H9 (cell line): ENCODE measurements at regions not wholly inside any gene's neighbourhood (a gene's known extent, or its start where the extent isn't known, plus 50 kb on each side); places are given as distances from the start of the nearest gene placed in this dataset.

Source experiments
- DNase-seq: peaks from one replicate; pipeline ENCODE4 v3.0.0-alpha.2; 2017
- H2AFZ ChIP-seq: one replicate; pipeline ENCODE4 v1.6.1; 2013; ENCODE audit warnings: mild to moderate bottlenecking, low read length, control low read depth, moderate library complexity
- H2AK5ac ChIP-seq: 2 replicates; pipeline ENCODE4 v1.6.1; 2013; ENCODE audit warnings: low read length, control low read depth, mixed read lengths; ENCODE audit not compliant: insufficient read length
- H2BK120ac ChIP-seq: one replicate; pipeline ENCODE4 v1.6.1; 2013; ENCODE audit warnings: low read depth, mild to moderate bottlenecking, low read length, control low read depth, inconsistent platforms; ENCODE audit not compliant: poor library complexity, severe bottlenecking
- H2BK12ac ChIP-seq: 2 replicates; pipeline ENCODE4 v1.6.1; 2013; ENCODE audit warnings: low read length, control low read depth, mixed read lengths, low read depth; ENCODE audit not compliant: insufficient read length
- H2BK15ac ChIP-seq: 2 replicates; pipeline ENCODE4 v1.6.1; 2013; ENCODE audit warnings: low read depth, low read length, control low read depth
- H2BK20ac ChIP-seq: one replicate; pipeline ENCODE4 v1.6.1; 2013; ENCODE audit warnings: low read depth, mild to moderate bottlenecking, low read length, control low read depth, inconsistent platforms; ENCODE audit not compliant: poor library complexity, severe bottlenecking
- H2BK5ac ChIP-seq: 2 replicates; pipeline ENCODE4 v1.6.1; 2013; ENCODE audit warnings: low read length, control low read depth, mixed read lengths; ENCODE audit not compliant: insufficient read length
- H3K14ac ChIP-seq: 2 replicates; pipeline ENCODE4 v1.6.1; 2013; ENCODE audit warnings: low read length, control low read depth; ENCODE audit not compliant: insufficient read depth
- H3K18ac ChIP-seq: 2 replicates; pipeline ENCODE4 v1.6.1; 2013; ENCODE audit warnings: low read depth, mild to moderate bottlenecking, mixed read lengths, low read length, control low read depth; ENCODE audit not compliant: insufficient read length
- H3K23ac ChIP-seq: 2 replicates; pipeline ENCODE4 v1.6.1; 2013; ENCODE audit warnings: low read length, control low read depth, mixed read lengths, low read depth; ENCODE audit not compliant: insufficient read length
- H3K23me2 ChIP-seq: 2 replicates; pipeline ENCODE4 v1.6.1; 2013; ENCODE audit warnings: low read depth, mild to moderate bottlenecking, mixed read lengths, low read length, control low read depth; ENCODE audit not compliant: insufficient read length, poor library complexity, severe bottlenecking
- H3K27ac ChIP-seq: 2 replicates; pipeline ENCODE4 v1.5.1; 2013; ENCODE audit warnings: low read length, control low read depth, mixed read lengths, low read depth; ENCODE audit not compliant: insufficient read length
- H3K27me3 ChIP-seq: 2 replicates; pipeline ENCODE4 v1.6.1; 2013; ENCODE audit warnings: low read length, control low read depth, inconsistent platforms; ENCODE audit not compliant: insufficient read depth
- H3K4ac ChIP-seq: 2 replicates; pipeline ENCODE4 v1.6.1; 2013; ENCODE audit warnings: low read depth, mild to moderate bottlenecking, control low read depth, inconsistent platforms, low read length, moderate library complexity
- H3K4me1 ChIP-seq: 2 replicates; pipeline ENCODE4 v1.6.1; 2013; ENCODE audit warnings: low read length, control low read depth, inconsistent platforms; ENCODE audit not compliant: insufficient read depth
- H3K4me2 ChIP-seq: 2 replicates; pipeline ENCODE4 v1.6.1; 2013; ENCODE audit warnings: low read length, control low read depth, mixed read lengths; ENCODE audit not compliant: insufficient read length, insufficient read depth
- H3K56ac ChIP-seq: 2 replicates; pipeline ENCODE4 v1.6.1; 2013; ENCODE audit warnings: low read depth, mild to moderate bottlenecking, mixed read lengths, low read length, control low read depth; ENCODE audit not compliant: insufficient read length
- H3K79me1 ChIP-seq: 2 replicates; pipeline ENCODE4 v1.6.1; 2013; ENCODE audit warnings: low read depth, mild to moderate bottlenecking, moderate library complexity, low read length, control low read depth, inconsistent platforms; ENCODE audit not compliant: insufficient read depth, poor library complexity, severe bottlenecking
- H3K79me2 ChIP-seq: 2 replicates; pipeline ENCODE4 v1.6.1; 2013; ENCODE audit warnings: low read length, control low read depth, inconsistent platforms; ENCODE audit not compliant: insufficient read depth
- H3K9ac ChIP-seq: 2 replicates; pipeline ENCODE4 v1.6.1; 2013; ENCODE audit warnings: low read length, control low read depth, mixed read lengths; ENCODE audit not compliant: insufficient read length; ENCODE audit errors: extremely low read depth
- H3K9me3 ChIP-seq: one replicate; pipeline ENCODE4 v1.6.1; 2013; ENCODE audit warnings: low read depth, low read length, inconsistent platforms; ENCODE audit not compliant: control insufficient read depth
- H3T11ph ChIP-seq: one replicate; pipeline ENCODE4 v1.6.1; 2013; ENCODE audit warnings: mild to moderate bottlenecking, low read length, control low read depth, inconsistent platforms
- H4K20me1 ChIP-seq: one replicate; pipeline ENCODE4 v1.6.1; 2013; ENCODE audit not compliant: control insufficient read depth, insufficient read length, insufficient read depth
- H4K5ac ChIP-seq: 2 replicates; pipeline ENCODE4 v1.6.1; 2013; ENCODE audit warnings: low read depth, mild to moderate bottlenecking, mixed read lengths, low read length, control low read depth; ENCODE audit not compliant: insufficient read length
- H4K8ac ChIP-seq: replicated peaks from 2 replicates; pipeline ENCODE4 v1.6.1; 2013; ENCODE audit warnings: low read length, control low read depth, mixed read lengths, low read depth; ENCODE audit not compliant: insufficient read length
- H4K91ac ChIP-seq: 2 replicates; pipeline ENCODE4 v1.6.1; 2013; ENCODE audit warnings: low read depth, mild to moderate bottlenecking, moderate library complexity, mixed read lengths, low read length, control low read depth; ENCODE audit not compliant: insufficient read length
- H3K27ac Mint-ChIP-seq, 3 experiments: 2 replicates in 2 of 3; 3 replicates in 1 of 3; pipeline ENCODE4 v1.8.0; 2020 to 2021; ENCODE audit warnings: mixed read lengths in 3 of 3, mild to moderate bottlenecking in 1 of 3, moderate library complexity in 1 of 3
- H3K27me3 Mint-ChIP-seq: 2 replicates; pipeline ENCODE4 v1.8.0; 2021; ENCODE audit warnings: low read depth, mild to moderate bottlenecking, moderate library complexity, mixed read lengths
- H3K36me3 Mint-ChIP-seq, 3 experiments: 2 replicates in 2 of 3; 3 replicates in 1 of 3; pipeline ENCODE4 v1.8.0; 2020 to 2021; ENCODE audit warnings: low read depth in 3 of 3, mixed read lengths in 3 of 3; ENCODE audit not compliant: insufficient read depth in 1 of 3
- H3K4me1 Mint-ChIP-seq, 2 experiments: 2 replicates each; pipeline ENCODE4 v1.8.0; 2020; ENCODE audit warnings: mixed read lengths in 2 of 2
- H3K4me3 Mint-ChIP-seq, 2 experiments: 2 replicates in 1 of 2; 3 replicates in 1 of 2; pipeline ENCODE4 v1.8.0; 2020 to 2021; ENCODE audit warnings: mild to moderate bottlenecking in 2 of 2, mixed read lengths in 2 of 2, moderate library complexity in 1 of 2
- H3K9me3 Mint-ChIP-seq, 2 experiments: 2 replicates in 1 of 2; 3 replicates in 1 of 2; pipeline ENCODE4 v1.8.0; 2020; ENCODE audit warnings: mild to moderate bottlenecking in 2 of 2, mixed read lengths in 2 of 2, moderate library complexity in 1 of 2
- WGBS: extraction: QIAGEN DNeasy Blood & Tissue Kit; methylation state at CpG from one replicate; pipeline ENCODE4 v1.1.7; 2013; ENCODE audit warnings: missing lambda C conversion rate, low lambda C conversion rate, mixed read lengths; ENCODE audit not compliant: insufficient read length; ENCODE audit errors: extremely low coverage; 5-methylcytosine and 5-hydroxymethylcytosine counted together
- TF ChIP-seq, protein P1 (sequence below): fragments of 200-600 bp; sonication (generic); conservative IDR thresholded peaks from 3 replicates; pipeline ENCODE4 v1.8.0; 2021; ENCODE audit warnings: antibody characterized with exemption, mild to moderate bottlenecking

DNA sequence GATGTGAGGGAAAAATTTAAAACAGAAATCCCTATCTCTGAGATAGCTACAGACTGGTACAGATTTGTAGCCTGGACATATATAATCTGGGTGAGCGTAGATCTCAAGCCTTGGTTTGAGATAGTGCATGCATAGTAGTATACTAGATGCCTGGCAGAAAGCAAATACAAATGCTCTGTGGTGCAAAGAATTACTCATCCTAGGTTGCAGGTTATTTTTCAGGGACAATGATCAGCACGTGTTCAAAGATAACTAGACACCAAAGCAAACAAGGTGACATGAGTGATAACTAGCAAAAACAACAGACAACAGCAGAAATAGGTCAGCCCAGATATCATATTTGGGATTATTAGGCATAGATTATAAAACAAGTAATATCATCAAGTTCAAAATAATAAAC, 292.5 kb downstream of the HLX start:
- H3T11ph ChIP-seq, result no peak overlapping the region
- no peak overlapping the region for H3K14ac ChIP-seq
- H3K18ac ChIP-seq, result no peak overlapping the region
- no peak overlapping the region for H2AFZ ChIP-seq
- H3K27me3 ChIP-seq, result no peaks in the 10 kb centered on the region
- H3K4me3 Mint-ChIP-seq, result no peak overlapping the region
- H4K20me1 ChIP-seq, result no peaks in the 10 kb centered on the region
- no peaks in the 10 kb centered on the region for H3K23me2 ChIP-seq
- DNase-seq, result no peak
- H3K9me3 Mint-ChIP-seq, result peaks cover 13 to 14% of the 10 kb centered on the region in 2 experiments
- peaks cover 38 to 61% of the 10 kb centered on the region in 2 experiments for H3K4me1 Mint-ChIP-seq
- no peaks in the 10 kb centered on the region for H3K79me2 ChIP-seq
- H2BK120ac ChIP-seq, result no peak overlapping the region
- H4K91ac ChIP-seq, result no peak overlapping the region
- no peak overlapping the region for H4K8ac ChIP-seq
- no peak overlapping the region for H2AK5ac ChIP-seq
- H4K5ac ChIP-seq, result no peak overlapping the region
- H3K27ac Mint-ChIP-seq, result no peak overlapping the region
- no peak overlapping the region for H3K27ac ChIP-seq
- no peaks in the 10 kb centered on the region for H3K9me3 ChIP-seq
- H3K9ac ChIP-seq, result no peak overlapping the region
- no CpG with 5 or more reads among the region's 2 CpGs for WGBS
- peaks cover 0 to 18% (median 7%) of the 10 kb centered on the region in 3 experiments; a peak in 5 of 7 replicates for H3K36me3 Mint-ChIP-seq
- H3K79me1 ChIP-seq, result no peaks in the 10 kb centered on the region
- no peak overlapping the region for H2BK5ac ChIP-seq
- H3K56ac ChIP-seq, result no peak overlapping the region
- H3K27me3 Mint-ChIP-seq, result no peaks in the 10 kb centered on the region
- H2BK12ac ChIP-seq, result no peak overlapping the region
- TF ChIP-seq, protein P1, sequence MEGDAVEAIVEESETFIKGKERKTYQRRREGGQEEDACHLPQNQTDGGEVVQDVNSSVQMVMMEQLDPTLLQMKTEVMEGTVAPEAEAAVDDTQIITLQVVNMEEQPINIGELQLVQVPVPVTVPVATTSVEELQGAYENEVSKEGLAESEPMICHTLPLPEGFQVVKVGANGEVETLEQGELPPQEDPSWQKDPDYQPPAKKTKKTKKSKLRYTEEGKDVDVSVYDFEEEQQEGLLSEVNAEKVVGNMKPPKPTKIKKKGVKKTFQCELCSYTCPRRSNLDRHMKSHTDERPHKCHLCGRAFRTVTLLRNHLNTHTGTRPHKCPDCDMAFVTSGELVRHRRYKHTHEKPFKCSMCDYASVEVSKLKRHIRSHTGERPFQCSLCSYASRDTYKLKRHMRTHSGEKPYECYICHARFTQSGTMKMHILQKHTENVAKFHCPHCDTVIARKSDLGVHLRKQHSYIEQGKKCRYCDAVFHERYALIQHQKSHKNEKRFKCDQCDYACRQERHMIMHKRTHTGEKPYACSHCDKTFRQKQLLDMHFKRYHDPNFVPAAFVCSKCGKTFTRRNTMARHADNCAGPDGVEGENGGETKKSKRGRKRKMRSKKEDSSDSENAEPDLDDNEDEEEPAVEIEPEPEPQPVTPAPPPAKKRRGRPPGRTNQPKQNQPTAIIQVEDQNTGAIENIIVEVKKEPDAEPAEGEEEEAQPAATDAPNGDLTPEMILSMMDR, result no peak
- peaks cover 2% of the 10 kb centered on the region; the same call in 1 of the 2 replicates for H3K4me1 ChIP-seq
- no peak overlapping the region for H3K23ac ChIP-seq
- no peak overlapping the region for H2BK20ac ChIP-seq
- no peak overlapping the region for H3K4ac ChIP-seq
- H3K4me2 ChIP-seq, result no peak overlapping the region
- no peak overlapping the region for H2BK15ac ChIP-seq
